ENCODE measurements at regions not wholly inside any gene's neighbourhood (a gene's known extent, or its start where the extent isn't known, plus 50 kb on each side); places are given as distances from the start of the nearest gene placed in this dataset.
"Not testable (repeated sequence)": the region's sequence is repeated elsewhere in the genome, so short reads cannot be mapped to it uniquely, and the experiment has no call there.

GRCh38 chr17:53227514-53227913 is 595.2 kb upstream of the KIF2B start:
- no peak for DNase-seq (ENCODE audit: low read depth)
- no peak overlapping the region for H3K4me3 ChIP-seq (ENCODE audit: low read depth, low read length)
- TF ChIP-seq CTCF (conservative IDR thresholded peaks at IDR 0.05; ENCODE audit: low read depth, low read length), result no peak

DNA sequence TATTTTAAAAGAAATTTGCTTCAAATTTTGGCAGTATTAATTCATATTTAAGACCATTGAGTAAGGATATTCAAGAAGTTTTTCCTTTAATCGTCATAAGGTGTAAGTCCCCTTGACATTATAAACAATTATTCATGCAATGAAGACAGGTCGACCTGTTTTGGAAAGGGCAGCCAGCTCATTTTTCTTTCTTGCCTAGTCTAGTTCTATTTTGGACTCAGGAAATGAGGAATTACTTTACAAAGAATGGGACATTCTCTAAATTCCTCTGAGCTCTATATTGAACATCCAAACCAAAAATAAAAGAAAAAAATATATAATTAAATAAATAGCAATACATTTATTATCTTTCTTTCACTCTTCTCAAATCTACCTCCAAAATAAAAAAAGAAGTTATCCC is 595.6 kb upstream of the KIF2B start:
- TF ChIP-seq CTCF (conservative IDR thresholded peaks at IDR 0.05; ENCODE audit: low read depth, low read length), result no peak
- DNase-seq (ENCODE audit: low read depth), result no peak
- no peak overlapping the region for H3K4me3 ChIP-seq (ENCODE audit: low read depth, low read length)

- no peak for DNase-seq (ENCODE audit: low read depth)
- no peak overlapping the region for H3K4me3 ChIP-seq (ENCODE audit: low read depth, low read length)
- no peak for TF ChIP-seq CTCF (conservative IDR thresholded peaks at IDR 0.05; ENCODE audit: low read depth, low read length)
Observed at GRCh38 chr17:53219821-53220220, 602.9 kb upstream of the KIF2B start.

DNA sequence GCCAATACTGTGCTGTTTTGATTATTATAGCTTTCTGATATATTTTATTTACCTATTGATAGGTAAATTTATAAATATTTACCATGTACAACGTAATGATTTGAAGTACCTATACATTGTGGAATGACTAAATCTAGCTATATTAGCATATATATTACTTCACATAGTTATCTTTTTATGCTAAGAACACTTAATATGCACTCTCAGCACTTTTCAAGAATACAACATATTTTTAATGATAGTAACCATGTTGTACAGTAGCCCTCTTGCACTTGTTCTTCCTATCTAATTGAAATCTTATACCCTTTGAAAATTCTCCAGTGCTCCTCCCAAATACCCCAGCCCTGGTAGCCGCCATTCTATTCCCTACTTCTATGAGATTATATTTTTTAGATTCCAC is 604.0 kb upstream of the KIF2B start:
- H3K4me3 ChIP-seq (ENCODE audit: low read depth, low read length), result no peak overlapping the region
- no peak for TF ChIP-seq CTCF (conservative IDR thresholded peaks at IDR 0.05; ENCODE audit: low read depth, low read length)
- no peak for DNase-seq (ENCODE audit: low read depth)

- no peak for DNase-seq (ENCODE audit: low read depth)
- no peak overlapping the region for H3K4me3 ChIP-seq (ENCODE audit: low read depth, low read length)
- TF ChIP-seq CTCF (conservative IDR thresholded peaks at IDR 0.05; ENCODE audit: low read depth, low read length), result no peak
Observed at GRCh38 chr17:53217311-53217710, 605.4 kb upstream of the KIF2B start.

DNA sequence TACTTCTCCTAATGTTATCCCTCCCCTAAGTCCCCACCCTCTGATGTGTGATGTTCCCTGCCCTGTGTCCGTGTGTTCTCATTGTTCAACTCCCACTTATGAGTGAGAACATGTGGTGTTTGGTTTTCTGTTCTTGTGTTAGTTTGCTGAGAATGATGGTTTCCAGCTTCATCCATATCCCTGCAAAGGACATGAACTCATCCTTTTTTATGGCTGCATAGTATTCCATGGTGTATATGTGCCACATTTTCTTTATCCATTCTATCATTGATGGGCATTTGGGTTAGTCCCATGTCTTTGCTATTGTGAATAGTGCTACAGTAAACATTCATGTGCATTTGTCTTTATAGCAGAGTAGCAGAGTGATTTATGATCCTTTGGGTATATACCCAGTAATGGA is 613.8 kb upstream of the KIF2B start:
- not testable (repeated sequence) for H3K4me3 ChIP-seq (ENCODE audit: low read depth, low read length); DNase-seq (ENCODE audit: low read depth)

DNA sequence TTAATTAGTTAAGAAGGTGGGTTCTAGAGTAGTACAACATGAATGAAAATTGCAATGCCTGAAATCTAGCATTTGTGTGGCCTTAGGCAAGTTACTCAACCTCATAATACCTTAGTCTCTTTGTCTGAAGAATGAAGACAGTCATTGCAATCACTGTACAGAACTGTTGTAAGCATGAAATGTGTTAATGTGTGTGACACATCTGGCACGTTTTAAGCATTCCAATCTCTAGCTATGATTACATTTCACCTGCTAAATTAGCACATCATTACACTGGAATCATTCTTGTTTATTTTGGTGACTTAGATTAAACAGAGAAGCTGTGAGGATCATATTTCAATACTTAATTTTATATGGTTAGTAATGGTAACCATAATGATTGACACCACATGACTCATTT is 629.7 kb upstream of the KIF2B start:
- no peak for TF ChIP-seq CTCF (conservative IDR thresholded peaks at IDR 0.05; ENCODE audit: low read depth, low read length)
- no peak for DNase-seq (ENCODE audit: low read depth)
- H3K4me3 ChIP-seq (ENCODE audit: low read depth, low read length), result no peak overlapping the region

DNA sequence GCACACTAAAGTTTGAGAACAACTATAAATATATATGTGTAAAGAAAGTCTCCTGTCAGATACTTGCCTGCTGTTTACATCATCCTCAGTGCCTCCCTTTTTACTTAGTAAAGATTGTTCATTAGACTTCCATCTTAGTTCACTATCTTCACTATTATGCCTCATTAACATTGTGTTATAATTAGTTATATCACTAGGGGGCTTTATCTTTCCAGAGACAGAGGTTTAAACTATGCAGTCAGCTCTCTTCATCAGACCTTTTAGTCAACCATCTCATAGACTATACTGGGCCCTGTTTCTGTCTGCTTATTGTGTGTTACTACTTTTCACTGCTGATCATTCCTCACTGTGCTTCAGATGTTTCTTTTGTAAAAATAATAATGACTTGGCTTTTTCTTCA is 630.8 kb upstream of the KIF2B start:
- no peak for DNase-seq (ENCODE audit: low read depth)
- peak; percentile 40 for TF ChIP-seq CTCF (conservative IDR thresholded peaks at IDR 0.05; ENCODE audit: low read depth, low read length)
- H3K4me3 ChIP-seq (ENCODE audit: low read depth, low read length), result no peak overlapping the region

Measured in epithelial cell of proximal tubule (primary cell).